Endodermal cell (in vitro differentiated cells): ENCODE measurements at regions not wholly inside any gene's neighbourhood (a gene's known extent, or its start where the extent isn't known, plus 50 kb on each side); places are given as distances from the start of the nearest gene placed in this dataset.
"Not testable (repeated sequence)": the region's sequence is repeated elsewhere in the genome, so short reads cannot be mapped to it uniquely, and the experiment has no call there.

Experiments used
- DNase-seq: peaks from one replicate; pipeline ENCODE4 v3.0.0-alpha.2; 2017
- H3K27ac ChIP-seq: 2 replicates; pipeline ENCODE4 v1.5.1; 2013; ENCODE audit warnings: mild to moderate bottlenecking, low read depth, low read length, moderate library complexity
- H3K27me3 ChIP-seq: 2 replicates; pipeline ENCODE4 v1.6.1; 2013; ENCODE audit warnings: mild to moderate bottlenecking, low read length, moderate library complexity; ENCODE audit not compliant: insufficient read depth, control insufficient read depth, poor library complexity, severe bottlenecking
- H3K36me3 ChIP-seq: 2 replicates; pipeline ENCODE4 v1.7.0; 2013; ENCODE audit warnings: mild to moderate bottlenecking, low read length, moderate library complexity; ENCODE audit not compliant: control insufficient read depth, insufficient read depth
- H3K4me1 ChIP-seq: one replicate; pipeline ENCODE4 v1.7.0; 2013; ENCODE audit warnings: low read length; ENCODE audit not compliant: control insufficient read depth, insufficient read depth
- H3K4me3 ChIP-seq: 2 replicates; pipeline ENCODE4 v1.5.1; 2013; ENCODE audit warnings: mild to moderate bottlenecking, low read length, moderate library complexity
- H3K9ac ChIP-seq: 2 replicates; pipeline ENCODE4 v1.6.1; 2013; ENCODE audit warnings: mild to moderate bottlenecking, low read length, moderate library complexity; ENCODE audit not compliant: poor library complexity, severe bottlenecking; ENCODE audit errors: extremely low read depth
- H3K9me3 ChIP-seq: 2 replicates; pipeline ENCODE4 v1.6.1; 2013; ENCODE audit warnings: mild to moderate bottlenecking, low read length, moderate library complexity; ENCODE audit not compliant: control insufficient read depth
- H3K27ac Mint-ChIP-seq: 2 replicates; pipeline ENCODE4 v1.8.0; 2020; ENCODE audit warnings: mixed read lengths
- H3K27me3 Mint-ChIP-seq: 2 replicates; pipeline ENCODE4 v1.8.0; 2021; ENCODE audit warnings: mild to moderate bottlenecking, mixed read lengths; ENCODE audit not compliant: insufficient read depth
- H3K36me3 Mint-ChIP-seq: 2 replicates; pipeline ENCODE4 v1.8.0; 2020; ENCODE audit warnings: low read depth, mixed read lengths
- H3K4me1 Mint-ChIP-seq: 2 replicates; pipeline ENCODE4 v1.8.0; 2020; ENCODE audit warnings: mixed read lengths
- H3K4me3 Mint-ChIP-seq: 2 replicates; pipeline ENCODE4 v1.8.0; 2020; ENCODE audit warnings: mild to moderate bottlenecking, moderate library complexity, mixed read lengths
- H3K9me3 Mint-ChIP-seq: 2 replicates; pipeline ENCODE4 v1.8.0; 2020; ENCODE audit warnings: mild to moderate bottlenecking, mixed read lengths
- CTCF ChIP-seq: fragments of 200-600 bp; sonication (generic); conservative IDR thresholded peaks from 2 replicates; pipeline ENCODE4 v1.5.0; 2021; ENCODE audit warnings: antibody characterized with exemption, mild to moderate bottlenecking
- WGBS, 2 experiments: methylation state at CpG; one replicate each; pipeline versions ENCODE4 v1.1.5 to v1.1.7; 2013; ENCODE audit warnings: missing lambda C conversion rate in 2 of 2, mixed read lengths in 1 of 2; ENCODE audit not compliant: insufficient coverage in 1 of 2, insufficient read length in 1 of 2; 5-methylcytosine and 5-hydroxymethylcytosine counted together

DNA sequence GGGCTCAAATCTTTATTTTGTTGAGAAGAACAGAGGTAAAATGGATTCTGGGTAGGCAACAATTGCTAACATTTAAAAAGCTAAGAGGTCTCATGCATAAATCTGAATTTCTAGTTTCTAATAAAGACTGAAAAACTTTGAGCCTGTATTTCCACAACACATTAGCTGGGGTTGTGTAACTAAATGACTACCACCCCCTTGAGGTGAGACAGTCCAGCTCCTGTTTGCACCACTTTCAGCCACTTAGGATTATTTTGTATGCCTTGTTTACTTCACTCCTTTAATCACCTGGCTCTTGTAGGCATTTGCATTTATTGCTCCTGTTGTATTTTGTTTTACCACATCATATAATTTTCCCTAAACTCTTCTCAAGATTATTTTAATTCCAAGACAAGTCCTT lies 376.6 kb downstream of the PTH2R start:
- Mint-ChIP-seq H3K36me3 (no peaks in the 10 kb centered on the region), H3K27ac (no peak overlapping the region), H3K4me1 (no peaks in the 10 kb centered on the region), H3K27me3 (no peaks in the 10 kb centered on the region), H3K4me3 (no peak overlapping the region), H3K9me3 (peaks cover 24% of the 10 kb centered on the region)
- no peak overlapping the region for H3K27ac ChIP-seq
- no peaks in the 10 kb centered on the region for H3K27me3 ChIP-seq
- H3K9ac ChIP-seq, result no peak overlapping the region
- no peaks in the 10 kb centered on the region for H3K4me1 ChIP-seq
- no peak overlapping the region for H3K4me3 ChIP-seq
- DNase-seq, result no peak
- peaks cover 11% of the 10 kb centered on the region for H3K9me3 ChIP-seq
- TF ChIP-seq CTCF, result peak; percentile 51
- H3K36me3 ChIP-seq, result no peaks in the 10 kb centered on the region

GRCh38 chr2:208784774-208785173 lies 378.2 kb downstream of the PTH2R start:
- H3K36me3 ChIP-seq, DNase-seq, H3K9ac ChIP-seq, H3K27me3 Mint-ChIP-seq, H3K36me3 Mint-ChIP-seq, H3K27ac ChIP-seq, H3K4me3 Mint-ChIP-seq, H3K4me3 ChIP-seq, H3K27ac Mint-ChIP-seq, H3K4me1 Mint-ChIP-seq, H3K4me1 ChIP-seq, H3K27me3 ChIP-seq: not testable (repeated sequence)
- WGBS, 2 experiments, result 87 to 93% methylated on average over 5 to 9 of the region's 9 CpGs
- peaks cover 11% of the 10 kb centered on the region for H3K9me3 ChIP-seq
- H3K9me3 Mint-ChIP-seq, result peaks cover 26% of the 10 kb centered on the region

DNA sequence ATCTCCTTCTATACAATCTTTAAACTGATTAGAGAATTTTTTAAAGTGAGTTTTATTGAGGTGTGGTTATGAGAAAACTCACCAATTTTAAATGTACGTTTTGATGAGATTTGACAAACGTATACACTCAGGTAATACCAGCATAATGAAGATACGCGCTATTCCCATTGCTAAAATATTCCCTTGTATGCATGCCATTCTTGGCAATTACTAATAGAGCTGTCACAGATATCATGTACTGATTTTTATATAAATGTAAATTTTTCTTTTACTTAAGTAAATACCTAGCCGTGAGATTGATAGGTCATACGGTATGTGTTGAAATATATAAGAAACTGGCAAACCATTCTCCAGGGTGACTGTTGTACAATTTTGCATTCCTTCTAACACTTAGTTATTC lies 384.7 kb downstream of the PTH2R start:
- no peak overlapping the region for H3K4me3 ChIP-seq
- H3K36me3 ChIP-seq, result no peaks in the 10 kb centered on the region
- H3K27me3 ChIP-seq, result no peaks in the 10 kb centered on the region
- no peaks in the 10 kb centered on the region for H3K9me3 ChIP-seq
- Mint-ChIP-seq H3K4me1 (no peaks in the 10 kb centered on the region), H3K36me3 (no peaks in the 10 kb centered on the region), H3K27ac (no peak overlapping the region), H3K9me3 (peaks cover 8% of the 10 kb centered on the region), H3K4me3 (no peak overlapping the region), H3K27me3 (no peaks in the 10 kb centered on the region)
- no peak for TF ChIP-seq CTCF
- no peak overlapping the region for H3K9ac ChIP-seq
- 93 to 95% methylated on average over 4 to 5 of the region's 6 CpGs for WGBS, 2 experiments
- H3K4me1 ChIP-seq, result no peaks in the 10 kb centered on the region
- DNase-seq, result no peak
- H3K27ac ChIP-seq, result no peak overlapping the region

DNA sequence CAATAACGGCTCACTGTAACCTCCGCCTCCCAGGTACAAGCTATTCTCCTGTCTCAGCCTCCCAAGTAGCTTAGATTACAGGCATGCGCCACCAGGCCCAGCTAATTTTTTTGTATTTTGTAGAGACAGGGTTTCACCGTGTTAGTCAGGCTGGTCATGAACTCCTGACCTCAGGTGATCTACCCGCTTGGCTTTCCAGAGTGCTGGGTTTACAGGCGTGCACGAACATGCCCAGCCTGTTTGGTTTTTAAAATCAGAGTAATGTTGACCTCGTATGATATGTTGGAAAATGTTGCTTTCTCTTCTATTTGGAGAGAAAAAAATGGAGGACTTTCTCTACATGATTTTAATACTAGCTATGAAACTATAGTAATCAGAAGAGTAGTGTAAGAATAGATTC lies 386.2 kb downstream of the PTH2R start:
- no peak for DNase-seq

More for the DNA sequence above, 386.2 kb downstream of the PTH2R start:
- WGBS, 2 experiments, result 94 to 95% methylated on average over 8 of the region's 8 CpGs
- Mint-ChIP-seq H3K4me1 (no peaks in the 10 kb centered on the region), H3K9me3 (peaks cover 6% of the 10 kb centered on the region), H3K27me3 (no peaks in the 10 kb centered on the region), H3K36me3 (no peaks in the 10 kb centered on the region), H3K27ac (no peak overlapping the region), H3K4me3 (no peak overlapping the region)
- Histone ChIP-seq H3K4me3 (no peak overlapping the region), H3K27me3 (no peaks in the 10 kb centered on the region), H3K9me3 (no peaks in the 10 kb centered on the region), H3K9ac (no peak overlapping the region), H3K27ac (no peak overlapping the region), H3K36me3 (no peaks in the 10 kb centered on the region), H3K4me1 (no peaks in the 10 kb centered on the region)
- TF ChIP-seq CTCF, result no peak
